Bronchial epithelial cell (primary cell): ENCODE measurements at regions not wholly inside any gene's neighbourhood (a gene's known extent, or its start where the extent isn't known, plus 50 kb on each side); places are given as distances from the start of the nearest gene placed in this dataset.

Experiments
- DNase-seq: peaks from one replicate; pipeline ENCODE4 v3.0.0-alpha.2; 2010; ENCODE audit warnings: low read depth
- FAIRE-seq: peaks from 2 replicates; lab custom pipeline; 2011; peaks lifted over from hg19 to GRCh38; lab: Jason Lieb, UNC
- H3K27me3 ChIP-seq: 2 replicates; pipeline ENCODE4 v1.5.1; 2011; ENCODE audit warnings: low read length; ENCODE audit not compliant: control insufficient read depth, insufficient read depth
- H3K36me3 ChIP-seq: 2 replicates; pipeline ENCODE4 v1.5.1; 2011; ENCODE audit warnings: low read length; ENCODE audit not compliant: control insufficient read depth, insufficient read depth
- H3K4me3 ChIP-seq: 2 replicates; pipeline ENCODE4 v1.5.1; 2011; ENCODE audit warnings: mild to moderate bottlenecking, low read depth, low read length, control low read depth
- TF ChIP-seq, protein P1 (sequence below): IDR thresholded peaks from 2 replicates; pipeline ENCODE4 v1.5.1; 2011; ENCODE audit warnings: mild to moderate bottlenecking, moderate library complexity, low read length, control low read depth, inconsistent platforms; ENCODE audit not compliant: insufficient read depth, severe bottlenecking

DNA sequence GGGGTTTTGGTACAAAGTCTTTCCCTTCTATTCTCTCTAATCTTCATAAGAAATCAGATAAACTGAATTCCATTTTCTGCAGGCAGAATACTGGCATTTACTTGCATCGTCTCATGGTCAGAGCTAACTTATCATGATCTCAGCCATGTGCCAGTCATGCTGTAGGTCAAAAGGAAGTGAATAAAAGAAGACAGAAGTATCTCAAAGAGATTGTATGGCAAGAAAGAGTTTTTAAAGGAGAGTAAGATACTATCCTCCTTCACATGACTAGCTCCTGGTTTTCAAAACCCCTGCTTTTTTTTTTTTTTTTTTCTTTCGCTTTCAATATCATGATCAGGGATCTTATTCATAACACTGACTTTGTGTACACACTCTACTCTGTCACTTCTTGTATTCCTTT lies 398.3 kb downstream of the C6orf118 start:
- no peak for FAIRE-seq
- Histone ChIP-seq H3K27me3 (no peaks in the 10 kb centered on the region), H3K36me3 (no peaks in the 10 kb centered on the region), H3K4me3 (no peak overlapping the region)
- TF ChIP-seq, protein P1, sequence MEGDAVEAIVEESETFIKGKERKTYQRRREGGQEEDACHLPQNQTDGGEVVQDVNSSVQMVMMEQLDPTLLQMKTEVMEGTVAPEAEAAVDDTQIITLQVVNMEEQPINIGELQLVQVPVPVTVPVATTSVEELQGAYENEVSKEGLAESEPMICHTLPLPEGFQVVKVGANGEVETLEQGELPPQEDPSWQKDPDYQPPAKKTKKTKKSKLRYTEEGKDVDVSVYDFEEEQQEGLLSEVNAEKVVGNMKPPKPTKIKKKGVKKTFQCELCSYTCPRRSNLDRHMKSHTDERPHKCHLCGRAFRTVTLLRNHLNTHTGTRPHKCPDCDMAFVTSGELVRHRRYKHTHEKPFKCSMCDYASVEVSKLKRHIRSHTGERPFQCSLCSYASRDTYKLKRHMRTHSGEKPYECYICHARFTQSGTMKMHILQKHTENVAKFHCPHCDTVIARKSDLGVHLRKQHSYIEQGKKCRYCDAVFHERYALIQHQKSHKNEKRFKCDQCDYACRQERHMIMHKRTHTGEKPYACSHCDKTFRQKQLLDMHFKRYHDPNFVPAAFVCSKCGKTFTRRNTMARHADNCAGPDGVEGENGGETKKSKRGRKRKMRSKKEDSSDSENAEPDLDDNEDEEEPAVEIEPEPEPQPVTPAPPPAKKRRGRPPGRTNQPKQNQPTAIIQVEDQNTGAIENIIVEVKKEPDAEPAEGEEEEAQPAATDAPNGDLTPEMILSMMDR = no peak
- no peak for DNase-seq

DNA sequence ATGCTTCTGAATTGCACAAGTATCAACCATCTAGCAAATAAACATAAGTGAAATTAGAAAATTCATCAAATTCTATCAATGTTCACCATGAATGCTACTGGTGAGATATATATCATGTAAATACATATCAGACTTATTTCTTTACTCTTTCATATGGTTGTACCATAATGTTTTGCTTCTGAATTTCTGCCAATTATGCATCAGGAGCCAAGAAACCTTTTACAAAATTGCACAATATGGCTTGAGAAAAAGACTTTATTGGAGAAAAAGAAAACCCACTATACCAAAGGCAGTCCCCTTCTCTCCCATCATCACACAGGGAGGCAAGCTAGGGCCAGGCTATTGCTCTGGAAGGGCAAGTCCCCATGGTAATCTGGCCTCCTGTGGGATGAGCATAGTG lies 402.6 kb downstream of the C6orf118 start:
- FAIRE-seq (no peak), DNase-seq (no peak)
- no peaks in the 10 kb centered on the region for H3K27me3 ChIP-seq
- TF ChIP-seq, protein P1 = no peak
- no peaks in the 10 kb centered on the region for H3K36me3 ChIP-seq
- no peak overlapping the region for H3K4me3 ChIP-seq

DNA sequence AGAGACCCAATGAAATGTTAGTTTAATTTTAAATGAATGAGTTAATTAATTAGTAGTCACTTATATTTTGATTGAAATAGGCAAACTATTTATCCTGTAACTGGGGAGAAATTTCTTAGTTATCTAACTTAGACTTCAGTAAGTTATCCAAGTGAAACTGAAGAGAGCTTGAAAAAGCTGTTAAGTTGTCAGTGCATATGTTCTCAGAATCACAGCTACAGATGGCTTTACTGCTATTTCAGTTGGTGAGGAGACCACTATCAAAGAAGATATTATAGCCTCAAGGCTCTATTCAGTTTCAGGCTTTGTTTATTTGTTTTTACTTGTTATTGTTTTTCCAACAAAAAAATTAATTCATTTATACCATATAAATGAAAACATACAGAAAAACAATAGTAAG lies 404.1 kb downstream of the C6orf118 start:
- Histone ChIP-seq H3K27me3 (no peaks in the 10 kb centered on the region), H3K36me3 (no peaks in the 10 kb centered on the region), H3K4me3 (no peak overlapping the region)
- TF ChIP-seq, protein P1 = no peak
- FAIRE-seq = no peak
- DNase-seq = no peak

DNA sequence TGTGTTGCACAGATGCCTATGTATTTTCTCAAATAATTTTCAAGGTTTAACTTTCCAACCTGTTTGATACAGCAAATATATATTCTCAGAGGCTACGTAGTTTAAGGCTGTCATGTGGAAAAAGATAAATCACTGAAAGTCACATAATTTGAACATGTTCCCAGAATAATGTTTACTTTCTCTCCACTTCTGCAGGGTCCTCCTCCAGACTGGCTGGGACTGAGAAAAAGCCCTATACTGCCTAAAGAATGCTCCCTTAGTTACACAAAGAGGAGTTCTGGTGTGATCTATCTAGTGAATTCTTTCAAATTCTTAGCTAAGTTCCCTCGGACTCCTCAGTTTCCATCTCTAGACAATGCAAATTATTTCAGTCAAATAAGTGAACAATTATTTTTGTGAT lies 411.0 kb downstream of the C6orf118 start:
- Histone ChIP-seq H3K4me3 (no peak overlapping the region), H3K27me3 (no peaks in the 10 kb centered on the region), H3K36me3 (no peaks in the 10 kb centered on the region)
- DNase-seq = no peak
- no peak for FAIRE-seq
- TF ChIP-seq, protein P1 = no peak

DNA sequence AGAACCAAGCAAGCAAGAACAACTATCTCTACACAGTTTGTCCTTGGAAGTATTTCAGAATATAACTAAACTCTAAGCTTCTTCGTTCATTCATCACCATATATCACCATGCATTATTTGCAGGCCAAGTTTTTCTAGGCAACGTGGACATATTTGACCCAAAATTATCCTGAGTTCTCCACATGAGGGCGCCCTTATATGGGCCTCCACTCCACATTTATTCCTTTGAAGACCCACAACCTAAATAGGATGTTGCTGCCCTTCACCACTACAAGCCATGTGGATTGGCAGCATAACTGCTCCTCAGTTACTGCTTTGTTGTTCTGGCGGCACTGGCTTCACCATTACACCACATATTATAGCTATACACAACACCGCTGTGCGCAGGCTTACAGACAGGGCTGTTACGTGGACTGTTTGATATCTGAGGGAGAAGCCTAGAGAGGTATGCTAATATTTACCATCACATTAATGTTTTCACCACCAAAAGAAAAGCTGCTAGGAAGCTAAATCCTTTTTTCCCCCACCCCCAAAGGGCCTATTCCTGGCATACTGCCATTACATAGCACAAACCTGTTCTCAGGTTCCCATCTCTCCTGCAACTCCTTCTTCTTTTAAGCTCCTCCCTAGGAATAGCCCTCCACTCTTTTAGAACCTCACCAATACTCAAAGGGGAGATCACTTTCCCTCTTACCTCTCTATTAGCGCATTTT lies 411.7 kb downstream of the C6orf118 start:
- no peaks in the 10 kb centered on the region for H3K36me3 ChIP-seq
- no peak for FAIRE-seq
- no peaks in the 10 kb centered on the region for H3K27me3 ChIP-seq
- TF ChIP-seq, protein P1 = no peak
- DNase-seq = no peak
- no peak overlapping the region for H3K4me3 ChIP-seq

DNA sequence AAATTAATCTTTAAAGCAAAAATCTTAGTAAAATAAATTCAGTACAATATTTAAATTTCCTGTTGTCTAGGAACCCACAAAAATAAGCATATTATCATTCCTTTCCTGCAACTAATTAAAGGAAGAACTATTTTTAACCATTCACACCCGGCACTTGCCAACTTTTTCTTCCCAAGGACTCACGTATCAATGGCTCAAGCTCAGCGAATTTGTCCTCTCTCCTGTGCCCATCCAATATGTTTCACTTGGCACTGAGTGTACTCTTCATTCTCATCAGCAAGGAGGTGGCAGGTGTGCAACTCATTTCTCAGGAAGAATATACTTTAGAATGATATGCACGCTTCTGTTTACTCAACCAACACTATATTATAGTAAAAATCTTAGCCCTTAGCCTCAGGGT lies 419.4 kb downstream of the C6orf118 start:
- TF ChIP-seq, protein P1 = no peak
- no peaks in the 10 kb centered on the region for H3K27me3 ChIP-seq
- DNase-seq (no peak), FAIRE-seq (no peak)
- no peak overlapping the region for H3K4me3 ChIP-seq
- no peaks in the 10 kb centered on the region for H3K36me3 ChIP-seq
